CD4-positive, alpha-beta T cell (primary cell): ENCODE measurements at regions not wholly inside any gene's neighbourhood (a gene's known extent, or its start where the extent isn't known, plus 50 kb on each side); places are given as distances from the start of the nearest gene placed in this dataset.

ENCODE experiments used
- ATAC-seq: fragments of 200-7000 bp; cut with Tn5 transposase; one replicate; pipeline ENCODE4 v1.10.0; 2022; ENCODE audit warnings: mild to moderate bottlenecking; ENCODE audit not compliant: poor library complexity
- CTCF ChIA-PET: fragments of 350-600 bp; sonication (Branson Sonifier 250); formaldehyde crosslinking; loops from one replicate; lab custom pipeline; 2021; ENCODE audit warnings: antibody characterized with exemption, inconsistent platforms; lab: Charles Lee
- POLR2A ChIA-PET: fragments of 350-600 bp; sonication (Branson Sonifier 250); formaldehyde crosslinking; loops from one replicate; lab custom pipeline; 2021; ENCODE audit warnings: antibody characterized with exemption, inconsistent platforms; lab: Charles Lee
- DNase-seq, 14 experiments: peaks; one replicate each; pipeline ENCODE4 v3.0.0-alpha.2; 2013 to 2020; ENCODE audit warnings: mixed read lengths in 2 of 14
- H3K27ac ChIP-seq, 2 donors: one replicate each; pipeline versions ENCODE4 v1.5.1 to v1.7.0; 2013; ENCODE audit warnings: low read length in 2 of 2, low read depth in 1 of 2, mild to moderate bottlenecking in 1 of 2
- H3K27me3 ChIP-seq, 2 experiments: 1 replicate in 1 of 2; 2 replicates in 1 of 2; pipeline versions ENCODE4 v1.6.1 to v1.7.0; 2013; ENCODE audit warnings: low read length in 2 of 2, control low read depth in 1 of 2, mild to moderate bottlenecking in 1 of 2, moderate library complexity in 1 of 2; ENCODE audit not compliant: insufficient read depth in 2 of 2, control insufficient read depth in 1 of 2
- H3K36me3 ChIP-seq: one replicate; pipeline ENCODE4 v1.6.1; 2013; ENCODE audit warnings: low read length, control low read depth; ENCODE audit not compliant: insufficient read depth
- H3K4me1 ChIP-seq: one replicate; pipeline ENCODE4 v1.6.1; 2013; ENCODE audit warnings: low read length, control low read depth; ENCODE audit not compliant: insufficient read depth
- H3K4me3 ChIP-seq: one replicate; pipeline ENCODE4 v1.5.1; 2013; ENCODE audit warnings: mild to moderate bottlenecking, low read length, moderate library complexity
- H3K9me3 ChIP-seq, 2 experiments: 1 replicate in 1 of 2; 2 replicates in 1 of 2; pipeline versions ENCODE4 v1.6.1 to v1.7.0; 2013; ENCODE audit warnings: low read length in 2 of 2, mild to moderate bottlenecking in 2 of 2, control low read depth in 1 of 2, moderate library complexity in 1 of 2; ENCODE audit not compliant: control insufficient read depth in 1 of 2, insufficient read depth in 1 of 2
- H3K27ac Mint-ChIP-seq: one replicate; pipeline ENCODE4 v1.8.0; 2020; ENCODE audit warnings: mixed read lengths
- H3K27me3 Mint-ChIP-seq: one replicate; pipeline ENCODE4 v1.8.0; 2021; ENCODE audit warnings: mixed read lengths
- H3K36me3 Mint-ChIP-seq: one replicate; pipeline ENCODE4 v1.8.0; 2021; ENCODE audit warnings: low read depth, mixed read lengths
- H3K4me1 Mint-ChIP-seq: one replicate; pipeline ENCODE4 v1.8.0; 2021; ENCODE audit warnings: low read depth, mixed read lengths
- H3K4me3 Mint-ChIP-seq: one replicate; pipeline ENCODE4 v1.8.0; 2020; ENCODE audit warnings: mild to moderate bottlenecking, mixed read lengths
- H3K9me3 Mint-ChIP-seq: one replicate; pipeline ENCODE4 v1.8.0; 2020; ENCODE audit warnings: mixed read lengths
- intact Hi-C, 2 experiments: fragments of 100-400 bp; cut with DNase I in 1 of 2; cut with micrococcal nuclease in 1 of 2; formaldehyde crosslinking; loops; one replicate each; pipeline versions ENCODE4 v1.15.1 to v1.9.0; 2023 to 2025; cut with DNase I, micrococcal nuclease
- TF ChIP-seq, protein P1 (sequence below): fragments of 200-600 bp; IDR thresholded peaks from one replicate; pipeline ENCODE4 v1.8.0; 2022; ENCODE audit warnings: antibody characterized with exemption, mild to moderate bottlenecking

DNA sequence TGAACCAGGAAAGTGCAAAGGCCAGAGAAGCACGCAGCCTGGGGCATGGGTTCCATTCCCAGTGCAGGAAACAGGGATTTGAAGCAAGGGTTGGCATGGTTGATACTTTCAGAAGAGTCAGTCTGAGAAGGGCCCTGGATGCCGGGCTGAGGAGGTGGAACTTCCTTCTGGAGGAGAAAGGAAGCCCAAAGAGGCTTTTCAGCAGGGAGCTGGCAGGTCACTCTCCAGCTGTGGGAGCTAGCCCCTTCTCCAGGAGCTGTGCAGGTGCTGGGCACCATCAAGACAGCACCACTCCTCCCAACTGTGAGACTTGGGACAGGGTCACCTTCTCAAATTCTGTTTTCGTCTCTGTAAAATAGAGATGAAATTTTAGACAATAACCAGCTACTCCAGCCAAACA, 169.8 kb downstream of the ZNF248 start:
- no peak overlapping the region for H3K4me3 Mint-ChIP-seq
- ATAC-seq, result no peak
- no peaks in the 10 kb centered on the region for H3K27me3 Mint-ChIP-seq
- no peaks in the 10 kb centered on the region for H3K36me3 ChIP-seq
- H3K27ac ChIP-seq, result no peak overlapping the region
- H3K4me1 ChIP-seq, result no peaks in the 10 kb centered on the region
- no peak overlapping the region for H3K4me3 ChIP-seq
- H3K27ac Mint-ChIP-seq, result no peak overlapping the region
- intact Hi-C loops, result loop anchor here in 1 of 2 experiments (10.0 kb wide), 1 partner anchor 57 kb away; no protein-coding TSS in a partner anchor
- peaks cover 17% of the 10 kb centered on the region for H3K9me3 Mint-ChIP-seq
- TF ChIP-seq, protein P1, sequence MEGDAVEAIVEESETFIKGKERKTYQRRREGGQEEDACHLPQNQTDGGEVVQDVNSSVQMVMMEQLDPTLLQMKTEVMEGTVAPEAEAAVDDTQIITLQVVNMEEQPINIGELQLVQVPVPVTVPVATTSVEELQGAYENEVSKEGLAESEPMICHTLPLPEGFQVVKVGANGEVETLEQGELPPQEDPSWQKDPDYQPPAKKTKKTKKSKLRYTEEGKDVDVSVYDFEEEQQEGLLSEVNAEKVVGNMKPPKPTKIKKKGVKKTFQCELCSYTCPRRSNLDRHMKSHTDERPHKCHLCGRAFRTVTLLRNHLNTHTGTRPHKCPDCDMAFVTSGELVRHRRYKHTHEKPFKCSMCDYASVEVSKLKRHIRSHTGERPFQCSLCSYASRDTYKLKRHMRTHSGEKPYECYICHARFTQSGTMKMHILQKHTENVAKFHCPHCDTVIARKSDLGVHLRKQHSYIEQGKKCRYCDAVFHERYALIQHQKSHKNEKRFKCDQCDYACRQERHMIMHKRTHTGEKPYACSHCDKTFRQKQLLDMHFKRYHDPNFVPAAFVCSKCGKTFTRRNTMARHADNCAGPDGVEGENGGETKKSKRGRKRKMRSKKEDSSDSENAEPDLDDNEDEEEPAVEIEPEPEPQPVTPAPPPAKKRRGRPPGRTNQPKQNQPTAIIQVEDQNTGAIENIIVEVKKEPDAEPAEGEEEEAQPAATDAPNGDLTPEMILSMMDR, result no peak
- ChIA-PET CTCF (no interaction called here), POLR2A (no interaction called here)
- H3K27me3 ChIP-seq, result no peaks in the 10 kb centered on the region
- no peaks in the 10 kb centered on the region for H3K36me3 Mint-ChIP-seq
- no peak for DNase-seq
- peaks cover 0 to 44% of the 10 kb centered on the region in 2 experiments for H3K9me3 ChIP-seq
- no peaks in the 10 kb centered on the region for H3K4me1 Mint-ChIP-seq

DNA sequence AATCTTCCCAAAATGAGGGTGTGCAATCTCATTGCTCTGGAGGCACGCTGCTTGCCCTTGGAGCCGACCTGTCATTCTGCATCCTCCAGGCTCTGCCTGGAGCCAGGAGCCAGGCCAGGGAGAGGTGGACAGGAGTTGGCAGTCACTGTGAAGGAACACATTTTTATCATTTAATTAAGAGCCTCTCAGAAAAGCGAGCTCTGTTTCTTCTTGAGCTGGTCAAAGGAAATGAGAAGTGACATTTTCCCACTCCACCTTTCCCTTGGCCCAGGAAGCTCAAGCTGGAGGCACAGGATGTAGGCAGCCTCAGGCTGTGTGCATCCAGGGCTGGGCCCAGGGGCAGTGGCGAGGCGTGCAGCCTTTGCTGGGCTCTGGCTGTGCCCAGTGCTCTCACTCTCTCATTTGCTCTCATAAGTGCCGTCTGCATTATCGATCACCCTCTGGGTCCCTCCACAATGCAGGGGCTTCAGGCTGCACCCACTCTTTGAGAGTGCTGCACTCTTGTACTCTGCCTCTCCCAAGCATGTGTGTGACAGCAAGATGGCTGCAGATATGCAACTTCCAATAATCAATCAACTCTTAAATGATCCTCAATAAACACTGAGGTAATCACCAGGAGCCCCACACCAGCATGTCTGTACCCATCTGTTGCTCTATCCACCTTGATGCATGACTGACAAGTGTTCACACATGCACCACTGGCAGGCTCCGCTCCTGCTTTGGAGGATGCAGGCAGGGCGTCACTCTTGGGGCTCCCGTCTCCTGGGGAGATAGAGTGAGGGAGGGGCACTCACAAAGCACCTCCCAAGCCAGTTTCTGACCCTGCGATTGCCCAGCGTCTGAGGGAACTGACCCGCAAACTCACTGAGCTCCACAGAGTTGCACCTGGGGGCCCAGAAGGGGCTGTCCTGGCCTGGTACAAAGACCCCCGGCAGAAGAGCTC, 171.4 kb downstream of the ZNF248 start:
- CTCF ChIA-PET, result no interaction called here
- peaks cover 0 to 56% of the 10 kb centered on the region in 2 experiments for H3K9me3 ChIP-seq

DNA sequence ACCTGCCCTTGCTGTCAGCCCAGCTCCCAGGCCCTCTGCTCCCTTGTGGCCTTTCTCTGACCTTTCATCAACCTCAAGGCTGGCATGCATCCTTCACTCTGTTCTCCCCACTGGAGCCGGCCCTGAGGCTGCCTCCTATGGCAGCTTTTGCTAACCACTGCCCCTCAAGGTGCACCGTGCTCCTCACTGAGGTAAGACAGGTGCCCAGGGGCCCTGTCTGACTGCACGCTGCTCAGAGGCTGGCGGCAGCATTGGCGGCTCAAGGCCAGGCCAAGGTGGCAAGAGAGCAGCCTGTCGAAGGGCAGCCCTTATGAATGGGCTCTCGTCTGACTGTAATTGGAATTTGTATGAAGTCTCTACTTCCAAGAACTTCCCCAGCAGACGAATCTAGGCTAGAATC, 172.6 kb downstream of the ZNF248 start:
- H3K9me3 ChIP-seq, result peaks cover 0 to 69% of the 10 kb centered on the region in 2 experiments
- H3K27ac ChIP-seq, result no peak overlapping the region

More for the DNA sequence above, 171.4 kb downstream of the ZNF248 start:
- no peak overlapping the region for H3K27ac Mint-ChIP-seq
- TF ChIP-seq, protein P1, result no peak
- POLR2A ChIA-PET, result no interaction called here
- H3K4me1 ChIP-seq, result no peaks in the 10 kb centered on the region
- no peak overlapping the region for H3K27ac ChIP-seq
- ATAC-seq (no peak), DNase-seq (no peak)
- no peak overlapping the region for H3K4me3 Mint-ChIP-seq
- H3K27me3 ChIP-seq, result no peaks in the 10 kb centered on the region
- H3K9me3 Mint-ChIP-seq, result peaks cover 17% of the 10 kb centered on the region
- H3K27me3 Mint-ChIP-seq, result no peaks in the 10 kb centered on the region
- H3K36me3 Mint-ChIP-seq, result no peaks in the 10 kb centered on the region
- no peaks in the 10 kb centered on the region for H3K36me3 ChIP-seq
- H3K4me3 ChIP-seq, result no peak overlapping the region
- H3K4me1 Mint-ChIP-seq, result no peaks in the 10 kb centered on the region
- intact Hi-C loops, result loop anchor here in 1 of 2 experiments (10.0 kb wide), 1 partner anchor 59 kb away; no protein-coding TSS in a partner anchor

More for the DNA sequence above, 172.6 kb downstream of the ZNF248 start:
- Mint-ChIP-seq H3K27ac (no peak overlapping the region), H3K4me3 (no peak overlapping the region), H3K9me3 (peaks cover 10% of the 10 kb centered on the region), H3K27me3 (no peaks in the 10 kb centered on the region), H3K4me1 (no peaks in the 10 kb centered on the region), H3K36me3 (no peaks in the 10 kb centered on the region)
- POLR2A ChIA-PET, result no interaction called here
- intact Hi-C loops, result loop anchor here in 1 of 2 experiments (10.0 kb wide), 1 partner anchor 60 kb away; no protein-coding TSS in a partner anchor
- CTCF ChIA-PET, result no interaction called here
- no peak overlapping the region for H3K4me3 ChIP-seq
- no peak for DNase-seq
- H3K27me3 ChIP-seq, result no peaks in the 10 kb centered on the region
- no peak for ATAC-seq
- TF ChIP-seq, protein P1, result no peak
- no peaks in the 10 kb centered on the region for H3K36me3 ChIP-seq
- no peaks in the 10 kb centered on the region for H3K4me1 ChIP-seq
